Pancreas (tissue), 10 donors: ENCODE measurements at regions not wholly inside any gene's neighbourhood (a gene's known extent, or its start where the extent isn't known, plus 50 kb on each side); places are given as distances from the start of the nearest gene placed in this dataset.

Source experiments
- ATAC-seq, 4 donors: fragments of 200-7000 bp; cut with Tn5 transposase; one replicate each; pipeline versions ENCODE4 v1.8.0 to v1.9.1; 2020; ENCODE audit warnings: mild to moderate bottlenecking in 4 of 4, moderate library complexity in 4 of 4
- DNase-seq, 6 donors: peaks; one replicate each; pipeline ENCODE4 v3.0.0-alpha.2; 2020
- FAIRE-seq: peaks from 2 replicates; lab custom pipeline; 2012; peaks lifted over from hg19 to GRCh38; lab: Jason Lieb, UNC
- H3K27ac ChIP-seq, 4 donors: fragments of 200-600 bp; sonication (generic); 1 replicate in 3 of 4; 2 replicates in 1 of 4; pipeline versions ENCODE4 v1.5.0 to v1.8.0; 2020
- H3K27me3 ChIP-seq, 4 donors: fragments of 200-600 bp; one replicate each; pipeline ENCODE4 v1.8.0; 2021
- H3K36me3 ChIP-seq, 3 donors: fragments of 200-600 bp; sonication (generic) in 1 of 3; one replicate each; pipeline versions ENCODE4 v1.5.0 to v1.8.0; 2020 to 2021
- H3K4me1 ChIP-seq, 3 donors: fragments of 200-600 bp; one replicate each; pipeline ENCODE4 v1.8.0; 2021
- H3K4me3 ChIP-seq, 4 donors: fragments of 200-600 bp; sonication (generic) in 2 of 4; one replicate each; pipeline versions ENCODE4 v1.5.0 to v1.8.0; 2020 to 2021
- H3K9me3 ChIP-seq, 4 donors: fragments of 200-600 bp; one replicate each; pipeline ENCODE4 v1.8.0; 2021
- CTCF ChIP-seq, 4 donors: fragments of 200-600 bp; sonication (generic) in 3 of 4; IDR thresholded peaks; one replicate each; pipeline versions ENCODE4 v1.5.0 to v1.8.0; 2021; ENCODE audit warnings: antibody characterized with exemption in 4 of 4
- WGBS, 2 donors: extraction: QIAGEN DNeasy Blood & Tissue Kit; methylation state at CpG; one replicate each; pipeline ENCODE4 v1.1.7; 2013; 5-methylcytosine and 5-hydroxymethylcytosine counted together
- intact Hi-C, 3 donors: fragments of 100-400 bp; cut with DNase I; formaldehyde crosslinking; loops; one replicate each; pipeline versions ENCODE4 v1.11.1 to v1.14.2; 2022
- donor health status: healthy with polysubstance abuse.
- donor health status: DM: no; HTN: no; CAD: no; lungs with moderate emphysema.
- donor health status: DM: no; HTN: no; CAD: no.
- donor health status: control.
- donor health status: control.
- donor health status: Bipolar disorder and iron deficiency.
- donor health status: DM: yes; HTN: yes; CAD: no.
- donor health status: DM: no; HTN: no; CAD: no.
- donor health status: DM: no; HTN: no; CAD: no.
- donor health status: DM: yes; HTN: yes; CAD: no.

DNA sequence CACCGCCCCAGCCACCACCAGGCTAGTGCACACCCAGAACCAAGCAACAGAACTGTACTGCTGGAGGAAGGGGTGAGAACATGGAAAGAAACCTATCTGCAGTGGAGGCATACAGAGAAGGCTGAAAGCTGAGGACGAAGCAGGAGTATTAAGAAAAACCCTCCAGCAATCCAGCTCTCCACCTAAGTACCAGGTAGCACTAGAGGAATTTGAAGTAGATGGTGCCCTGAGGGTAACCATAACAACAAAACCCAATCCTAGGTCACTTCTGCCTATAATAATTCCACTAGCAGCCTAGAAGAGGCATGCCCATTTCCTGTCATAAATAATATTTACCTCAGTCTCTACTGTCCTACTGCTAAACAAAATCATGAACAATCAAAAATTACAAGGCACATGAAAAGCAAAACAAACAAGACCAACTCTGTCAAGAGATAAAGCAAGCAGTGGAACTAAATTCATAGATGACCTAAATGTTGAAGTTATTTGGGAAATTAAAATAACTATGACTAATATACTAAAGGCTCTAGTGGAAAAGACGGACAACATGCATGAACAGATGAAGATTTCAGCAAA, 51.1 kb downstream of the HYCC1 start:
- no peak for ATAC-seq
- no peak for FAIRE-seq
- Histone ChIP-seq H3K27ac (no peak overlapping the region), H3K9me3 (no peaks in the 10 kb centered on the region), H3K27me3 (no peaks in the 10 kb centered on the region), H3K36me3 (no peaks in the 10 kb centered on the region), H3K4me3 (no peak overlapping the region), H3K4me1 (no peaks in the 10 kb centered on the region)
- 82 to 96% methylated on average over 3 of the region's 3 CpGs for WGBS, 2 donors
- DNase-seq: no peak
- intact Hi-C loops: no loop called here
- TF ChIP-seq CTCF (IDR thresholded peaks at IDR 0.05): no peak

DNA sequence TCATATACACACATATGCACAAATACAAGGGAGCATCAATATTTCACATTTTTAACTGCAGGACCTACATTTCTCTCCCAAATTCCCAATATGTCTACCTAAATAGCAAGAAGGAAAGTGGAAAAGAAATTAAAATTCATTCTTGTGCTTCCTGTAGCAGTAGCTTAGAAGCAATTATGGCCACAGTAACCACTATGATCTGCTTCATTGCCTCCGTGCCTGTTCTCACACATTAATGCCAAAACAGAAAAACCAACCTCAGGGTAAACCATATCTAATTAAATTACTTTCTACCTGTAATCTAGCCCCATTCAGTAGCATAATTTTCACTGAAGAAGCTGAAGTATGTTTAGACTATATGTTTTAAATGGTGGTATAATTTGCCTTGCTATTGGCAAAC, 55.2 kb downstream of the HYCC1 start:
- Histone ChIP-seq H3K4me3 (no peak overlapping the region), H3K27me3 (no peaks in the 10 kb centered on the region), H3K4me1 (no peaks in the 10 kb centered on the region), H3K27ac (no peak overlapping the region), H3K36me3 (no peaks in the 10 kb centered on the region), H3K9me3 (no peaks in the 10 kb centered on the region)
- DNase-seq: no peak
- no peak for ATAC-seq
- WGBS, 2 donors: 94 to 97% methylated on average over 1 of the region's 1 CpG
- TF ChIP-seq CTCF (IDR thresholded peaks at IDR 0.05): no peak
- no peak for FAIRE-seq
- intact Hi-C loops: no loop called here

DNA sequence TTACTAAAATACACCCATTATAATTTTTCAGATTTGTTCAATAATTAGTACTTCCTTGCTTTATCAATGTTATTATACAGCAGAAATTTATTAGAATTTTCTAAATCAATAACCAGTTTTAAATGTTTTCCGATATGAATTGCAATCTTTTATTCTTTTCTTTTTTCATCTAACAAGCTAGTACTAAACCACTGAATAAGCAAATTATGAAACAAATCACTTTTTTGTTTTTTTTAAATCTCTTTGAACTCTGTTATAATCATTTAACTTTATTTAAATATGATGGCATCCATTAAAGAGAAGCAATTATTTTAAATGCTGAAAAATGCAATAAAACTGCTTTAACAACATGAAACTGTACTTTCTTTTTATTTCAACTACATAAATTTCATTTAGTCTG, 59.7 kb downstream of the HYCC1 start:
- Histone ChIP-seq H3K4me1 (peaks cover 0 to under 1% (median under 1%) of the 10 kb centered on the region in 3 donors), H3K4me3 (no peak overlapping the region), H3K36me3 (no peaks in the 10 kb centered on the region), H3K9me3 (no peaks in the 10 kb centered on the region), H3K27ac (no peak overlapping the region), H3K27me3 (no peaks in the 10 kb centered on the region)
- 98% methylated on average over 1 of the region's 1 CpG for WGBS, 2 donors
- ATAC-seq (no peak), FAIRE-seq (no peak), DNase-seq (no peak)
- TF ChIP-seq CTCF (IDR thresholded peaks at IDR 0.05): no peak
- intact Hi-C loops: no loop called here

GRCh38 chr7:22952306-22953015, 61.5 kb downstream of the HYCC1 start:
- no peak overlapping the region for H3K27ac ChIP-seq
- no peak overlapping the region for H3K4me3 ChIP-seq
- DNase-seq (no peak), FAIRE-seq (no peak), ATAC-seq (no peak)
- no peaks in the 10 kb centered on the region for H3K9me3 ChIP-seq
- WGBS, 2 donors: 59 to 65% methylated on average over 4 of the region's 4 CpGs
- no peak for TF ChIP-seq CTCF (IDR thresholded peaks at IDR 0.05)
- H3K4me1 ChIP-seq: peaks cover 10% of the 10 kb centered on the region in 3 donors
- H3K27me3 ChIP-seq: no peaks in the 10 kb centered on the region
- H3K36me3 ChIP-seq: no peaks in the 10 kb centered on the region
- intact Hi-C loops: no loop called here

DNA sequence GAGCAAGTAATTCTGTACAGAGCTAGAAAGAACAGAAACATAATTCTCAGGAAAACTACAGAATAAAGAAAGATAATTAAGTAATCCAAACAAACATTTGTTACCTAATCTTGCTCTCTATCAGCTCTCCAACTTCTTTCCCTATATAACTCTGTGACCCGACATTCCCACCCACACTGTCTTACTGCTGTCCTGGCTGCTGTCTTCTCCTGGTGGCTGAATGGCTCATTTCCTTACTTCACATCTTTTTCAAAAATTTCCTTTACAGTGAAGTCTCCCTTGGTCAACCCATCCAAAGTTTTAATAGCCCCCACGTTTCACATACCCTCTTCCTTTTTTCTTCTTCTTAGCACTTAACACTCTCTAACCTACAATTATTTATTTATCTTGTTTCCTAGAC, 64.0 kb downstream of the HYCC1 start:
- H3K4me3 ChIP-seq: no peak overlapping the region
- DNase-seq (no peak), ATAC-seq (no peak), FAIRE-seq (no peak)
- WGBS, 2 donors: 72 to 82% methylated on average over 2 of the region's 2 CpGs
- H3K36me3 ChIP-seq: no peaks in the 10 kb centered on the region
- no peaks in the 10 kb centered on the region for H3K27me3 ChIP-seq
- no peak overlapping the region for H3K27ac ChIP-seq
- H3K9me3 ChIP-seq: no peaks in the 10 kb centered on the region
- no peak for TF ChIP-seq CTCF (IDR thresholded peaks at IDR 0.05)
- intact Hi-C loops: no loop called here
- peaks cover 10% of the 10 kb centered on the region in 3 donors for H3K4me1 ChIP-seq
